Endothelial cell of umbilical vein (primary cell): ENCODE measurements at regions not wholly inside any gene's neighbourhood (a gene's known extent, or its start where the extent isn't known, plus 50 kb on each side); places are given as distances from the start of the nearest gene placed in this dataset.

ENCODE experiments used
- BruUV-seq: library from RNA; stranded (reverse); fragments of 400-500 nt; replicated peaks from 2 replicates; lab custom pipeline; 2021; lab: Mats Ljungman, UMichigan
- CTCF ChIA-PET: fragments of 300-600, 350-600 bp; sonication (Branson Sonifier 250); formaldehyde crosslinking; loops from one replicate; lab custom pipeline; 2021; ENCODE audit warnings: antibody characterized with exemption, inconsistent platforms; lab: Charles Lee
- POLR2A ChIA-PET: fragments of 300-600, 350-600 bp; sonication (Branson Sonifier 250); formaldehyde crosslinking; loops from one replicate; lab custom pipeline; 2021; ENCODE audit warnings: antibody characterized with exemption, inconsistent platforms; lab: Charles Lee
- DNase-seq: peaks from one replicate; pipeline ENCODE4 v3.0.0-alpha.2; 2011; ENCODE audit warnings: low read depth, low spot score
- FAIRE-seq: peaks from 2 replicates; lab custom pipeline; 2011; peaks lifted over from hg19 to GRCh38; lab: Jason Lieb, UNC
- H2AFZ ChIP-seq: 2 replicates; pipeline ENCODE4 v1.6.0; 2012; ENCODE audit warnings: low read depth, low read length, control low read depth, inconsistent platforms
- H3K27ac ChIP-seq: 2 replicates; pipeline ENCODE4 v1.5.1; 2011; ENCODE audit warnings: low read depth, mild to moderate bottlenecking, control low read depth, low read length, moderate library complexity; ENCODE audit not compliant: insufficient read depth
- H3K27me3 ChIP-seq, 2 experiments: 2 replicates each; pipeline versions ENCODE4 v1.6.0 to v1.6.1; 2011; ENCODE audit warnings: low read length in 2 of 2, mixed read lengths in 1 of 2; ENCODE audit not compliant: control insufficient read depth in 2 of 2, insufficient read depth in 2 of 2
- H3K36me3 ChIP-seq, 2 experiments: 2 replicates in 1 of 2; 3 replicates in 1 of 2; pipeline ENCODE4 v1.5.1; 2011; ENCODE audit warnings: low read length in 2 of 2, mild to moderate bottlenecking in 1 of 2, moderate library complexity in 1 of 2; ENCODE audit not compliant: control insufficient read depth in 2 of 2, insufficient read depth in 2 of 2; ENCODE audit errors: extremely low read depth in 1 of 2
- H3K4me1 ChIP-seq: 3 replicates; pipeline ENCODE4 v1.5.1; 2011; ENCODE audit warnings: mild to moderate bottlenecking, low read length; ENCODE audit not compliant: control insufficient read depth, insufficient read depth; ENCODE audit errors: extremely low read depth
- H3K4me2 ChIP-seq: 2 replicates; pipeline ENCODE4 v1.6.1; 2011; ENCODE audit warnings: low read length, control low read depth, mixed read lengths; ENCODE audit not compliant: insufficient read depth
- H3K4me3 ChIP-seq, 3 experiments: fragments of 200-600 bp in 1 of 3; sonication (generic), shearing (Covaris generic) in 1 of 3; replicated peaks in 1 of 3; 2 replicates each; pipeline ENCODE4 v1.5.1; 2011 to 2016; ENCODE audit warnings: control low read depth in 3 of 3, low read length in 3 of 3, mild to moderate bottlenecking in 2 of 3, inconsistent platforms in 1 of 3, low read depth in 1 of 3, moderate library complexity in 1 of 3; ENCODE audit not compliant: insufficient read depth in 1 of 3
- H3K79me2 ChIP-seq: 2 replicates; pipeline ENCODE4 v1.6.0; 2012; ENCODE audit warnings: low read length, inconsistent platforms; ENCODE audit not compliant: control insufficient read depth, insufficient read depth
- H3K9ac ChIP-seq: replicated peaks from 2 replicates; pipeline ENCODE3; 2011; ENCODE audit warnings: low read length, control low read depth; ENCODE audit not compliant: insufficient read depth; ENCODE audit errors: extremely low read depth
- H3K9me1 ChIP-seq: replicated peaks from 3 replicates; pipeline ENCODE4 v1.6.0; 2011; ENCODE audit warnings: mild to moderate bottlenecking, low read length; ENCODE audit not compliant: control insufficient read depth, insufficient read depth; ENCODE audit errors: extremely low read depth
- H3K9me3 ChIP-seq: replicated peaks from 2 replicates; pipeline ENCODE4 v1.5.1; 2012; ENCODE audit warnings: low read length, inconsistent platforms; ENCODE audit not compliant: control insufficient read depth, insufficient read depth
- H4K20me1 ChIP-seq: replicated peaks from 2 replicates; pipeline ENCODE3; 2011; ENCODE audit warnings: mild to moderate bottlenecking, low read length; ENCODE audit not compliant: control insufficient read depth, insufficient read depth; ENCODE audit errors: extremely low read depth
- EZH2 ChIP-seq: IDR thresholded peaks from 2 replicates; pipeline ENCODE4 v1.6.1; 2012; ENCODE audit warnings: borderline replicate concordance, low read depth, mild to moderate bottlenecking, moderate library complexity, low read length, inconsistent platforms; ENCODE audit not compliant: severe bottlenecking
- FOS ChIP-seq: IDR thresholded peaks from 2 replicates; pipeline ENCODE4 v1.6.1; 2011; ENCODE audit warnings: mild to moderate bottlenecking, low read length, moderate library complexity, borderline replicate concordance; ENCODE audit not compliant: insufficient read depth
- GATA2 ChIP-seq: IDR thresholded peaks from 2 replicates; pipeline ENCODE4 v1.7.0; 2011; ENCODE audit warnings: low read depth, mild to moderate bottlenecking, moderate library complexity, mixed read lengths, low read length; ENCODE audit not compliant: insufficient read length, insufficient read depth
- JUN ChIP-seq: IDR thresholded peaks from 2 replicates; pipeline ENCODE4 v1.6.1; 2011; ENCODE audit warnings: borderline replicate concordance, low read depth; ENCODE audit not compliant: insufficient read length, insufficient read depth
- MYC ChIP-seq: IDR thresholded peaks from one replicate; pipeline ENCODE4 v1.6.1; 2011; ENCODE audit warnings: mild to moderate bottlenecking, low read depth, low read length
- POLR2A ChIP-seq: IDR thresholded peaks from 2 replicates; pipeline ENCODE4 v1.6.1; 2012; ENCODE audit warnings: low read depth, mild to moderate bottlenecking, control low read depth, low read length
- POLR2AphosphoS5 ChIP-seq: IDR thresholded peaks from 2 replicates; pipeline ENCODE4 v1.6.1; 2012; ENCODE audit warnings: low read depth, mild to moderate bottlenecking, control low read depth, low read length, moderate library complexity; ENCODE audit not compliant: insufficient read depth
- dilution Hi-C: fragments of 300-500 bp; cut with MboI; formaldehyde crosslinking; loops from one replicate; pipeline ENCODE4 v1.15.0; 2019; ENCODE audit warnings: low sequenced_read_pairs; ENCODE audit not compliant: extremely low pct_ligation_motif_present
- intact Hi-C: fragments of 100-400 bp; cut with micrococcal nuclease; formaldehyde crosslinking; loops from one replicate; pipeline ENCODE4 v1.10.0; 2022
- TF ChIP-seq, protein P1 (sequence below), 2 donors: IDR thresholded peaks; 1 replicate in 1 of 2; 2 replicates in 1 of 2; pipeline ENCODE4 v1.5.1; 2011; ENCODE audit warnings: low read length in 2 of 2, mild to moderate bottlenecking in 2 of 2, moderate library complexity in 2 of 2, control low read depth in 1 of 2, inconsistent platforms in 1 of 2, low read depth in 1 of 2; ENCODE audit not compliant: insufficient read depth in 1 of 2; ENCODE audit errors: extremely low read depth in 1 of 2
- TF ChIP-seq, protein P2 (sequence below): IDR thresholded peaks from 2 replicates; pipeline ENCODE4 v1.6.1; 2011; ENCODE audit not compliant: insufficient read depth, insufficient read length

DNA sequence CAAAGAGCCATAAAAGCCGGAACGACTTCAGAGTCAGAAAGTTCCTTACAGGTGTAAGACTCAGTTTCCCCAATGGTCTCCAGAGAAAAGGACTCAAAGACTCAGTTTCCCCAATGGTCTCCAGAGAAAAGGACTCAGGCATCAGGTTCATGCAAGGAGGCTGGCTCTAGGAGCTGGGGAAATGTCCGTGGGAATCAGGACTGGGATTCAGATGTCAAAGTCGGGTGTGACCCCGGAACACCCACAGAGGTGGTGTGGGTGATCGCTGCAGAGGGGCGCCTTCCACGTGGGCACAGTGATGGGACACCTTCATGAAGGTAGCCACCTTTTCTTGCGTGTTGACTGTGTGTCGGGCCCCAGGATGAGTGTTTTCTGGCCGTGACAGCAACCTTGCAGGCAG, 340.8 kb downstream of the NPHP4 start:
- intact Hi-C loops, result no loop called here
- H3K4me1 ChIP-seq, result no peaks in the 10 kb centered on the region
- H3K9ac ChIP-seq, result no peak overlapping the region
- no peaks in the 10 kb centered on the region for H3K27me3 ChIP-seq
- H4K20me1 ChIP-seq, result no peaks in the 10 kb centered on the region
- H3K4me2 ChIP-seq, result no peak overlapping the region
- H3K4me3 ChIP-seq, result no peak overlapping the region
- H3K36me3 ChIP-seq, result no peaks in the 10 kb centered on the region
- TF ChIP-seq FOS, result no peak
- no peak for TF ChIP-seq MYC
- TF ChIP-seq POLR2A, result no peak
- no peak for TF ChIP-seq GATA2
- no peak for TF ChIP-seq JUN
- TF ChIP-seq, protein P1, sequence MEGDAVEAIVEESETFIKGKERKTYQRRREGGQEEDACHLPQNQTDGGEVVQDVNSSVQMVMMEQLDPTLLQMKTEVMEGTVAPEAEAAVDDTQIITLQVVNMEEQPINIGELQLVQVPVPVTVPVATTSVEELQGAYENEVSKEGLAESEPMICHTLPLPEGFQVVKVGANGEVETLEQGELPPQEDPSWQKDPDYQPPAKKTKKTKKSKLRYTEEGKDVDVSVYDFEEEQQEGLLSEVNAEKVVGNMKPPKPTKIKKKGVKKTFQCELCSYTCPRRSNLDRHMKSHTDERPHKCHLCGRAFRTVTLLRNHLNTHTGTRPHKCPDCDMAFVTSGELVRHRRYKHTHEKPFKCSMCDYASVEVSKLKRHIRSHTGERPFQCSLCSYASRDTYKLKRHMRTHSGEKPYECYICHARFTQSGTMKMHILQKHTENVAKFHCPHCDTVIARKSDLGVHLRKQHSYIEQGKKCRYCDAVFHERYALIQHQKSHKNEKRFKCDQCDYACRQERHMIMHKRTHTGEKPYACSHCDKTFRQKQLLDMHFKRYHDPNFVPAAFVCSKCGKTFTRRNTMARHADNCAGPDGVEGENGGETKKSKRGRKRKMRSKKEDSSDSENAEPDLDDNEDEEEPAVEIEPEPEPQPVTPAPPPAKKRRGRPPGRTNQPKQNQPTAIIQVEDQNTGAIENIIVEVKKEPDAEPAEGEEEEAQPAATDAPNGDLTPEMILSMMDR (IDR thresholded peaks at IDR 0.05; ENCODE audit: extremely low read depth in 1 of 2, insufficient read depth in 1 of 2, low read depth in 1 of 2, low read length in 2 of 2), result no peak
- TF ChIP-seq POLR2AphosphoS5, result no peak
- TF ChIP-seq, protein P2, sequence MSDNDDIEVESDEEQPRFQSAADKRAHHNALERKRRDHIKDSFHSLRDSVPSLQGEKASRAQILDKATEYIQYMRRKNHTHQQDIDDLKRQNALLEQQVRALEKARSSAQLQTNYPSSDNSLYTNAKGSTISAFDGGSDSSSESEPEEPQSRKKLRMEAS, result no peak
- no peak for TF ChIP-seq EZH2
- ChIA-PET POLR2A (no interaction called here), CTCF (no interaction called here)
- no TSS peak for BruUV-seq
- H3K9me3 ChIP-seq, result no peaks in the 10 kb centered on the region
- no peak overlapping the region for H2AFZ ChIP-seq
- H3K79me2 ChIP-seq, result no peaks in the 10 kb centered on the region
- no peak overlapping the region for H3K27ac ChIP-seq
- no peak for FAIRE-seq
- dilution Hi-C loops, result no loop called here
- DNase-seq, result no peak
- no peaks in the 10 kb centered on the region for H3K9me1 ChIP-seq
